B cell (primary cell): ENCODE measurements at regions not wholly inside any gene's neighbourhood (a gene's known extent, or its start where the extent isn't known, plus 50 kb on each side); places are given as distances from the start of the nearest gene placed in this dataset.

ENCODE experiments used
- ATAC-seq: fragments of 200-7000 bp; cut with Tn5 transposase; one replicate; pipeline ENCODE4 v1.10.0; 2021; ENCODE audit warnings: low read depth, mild to moderate bottlenecking, moderate number of reproducible peaks, moderate library complexity
- CTCF ChIA-PET: fragments of 350-600 bp; sonication (Branson Sonifier 250); formaldehyde crosslinking; loops from one replicate; lab custom pipeline; 2021; ENCODE audit warnings: antibody characterized with exemption, inconsistent platforms; lab: Charles Lee
- POLR2A ChIA-PET: fragments of 350-600 bp; sonication (Branson Sonifier 250); formaldehyde crosslinking; loops from one replicate; lab custom pipeline; 2021; ENCODE audit warnings: antibody characterized with exemption; lab: Charles Lee
- DNase-seq: peaks from one replicate; pipeline ENCODE4 v3.0.0; 2013
- H2AFZ ChIP-seq: 2 replicates; pipeline ENCODE4 v1.6.1; 2012; ENCODE audit warnings: mild to moderate bottlenecking, low read depth, low read length; ENCODE audit not compliant: insufficient read depth, poor library complexity, severe bottlenecking
- H3K27ac ChIP-seq, 2 donors: 1 replicate in 1 of 2; 2 replicates in 1 of 2; pipeline ENCODE4 v1.5.1; 2012 to 2013; ENCODE audit warnings: low read length in 2 of 2, mild to moderate bottlenecking in 2 of 2, moderate library complexity in 1 of 2
- H3K27me3 ChIP-seq, 4 experiments: fragments of 200-600 bp in 1 of 4; sonication (generic) in 1 of 4; replicated peaks in 1 of 4; 1 replicate in 2 of 4; 2 replicates in 2 of 4; pipeline versions ENCODE4 v1.6.1 to v1.7.0; 2013 to 2016; ENCODE audit warnings: low read length in 3 of 4, mild to moderate bottlenecking in 2 of 4, mixed read lengths in 1 of 4, moderate library complexity in 1 of 4; ENCODE audit not compliant: insufficient read depth in 4 of 4, control insufficient read depth in 3 of 4; ENCODE audit errors: control extremely low read depth in 1 of 4
- H3K36me3 ChIP-seq, 2 experiments: replicated peaks in 1 of 2; 1 replicate in 1 of 2; 2 replicates in 1 of 2; pipeline versions ENCODE4 v1.6.1 to v1.7.1; 2013; ENCODE audit warnings: low read length in 1 of 2; ENCODE audit not compliant: insufficient read depth in 2 of 2, control insufficient read depth in 1 of 2; ENCODE audit errors: control extremely low read depth in 1 of 2, extremely low read depth in 1 of 2
- H3K4me1 ChIP-seq, 2 donors: fragments of 200-600 bp in 1 of 2; sonication (generic) in 1 of 2; 1 replicate in 1 of 2; 2 replicates in 1 of 2; pipeline versions ENCODE4 v1.5.1 to v1.6.1; 2013 to 2017; ENCODE audit warnings: low read length in 2 of 2; ENCODE audit not compliant: control insufficient read depth in 2 of 2, insufficient read depth in 2 of 2
- H3K4me2 ChIP-seq: replicated peaks from 2 replicates; pipeline ENCODE3; 2012; ENCODE audit warnings: mild to moderate bottlenecking, low read depth, low read length; ENCODE audit not compliant: poor library complexity, severe bottlenecking
- H3K4me3 ChIP-seq, 5 experiments: fragments of 200-600 bp in 1 of 5; sonication (generic) in 1 of 5; 1 replicate in 3 of 5; 2 replicates in 2 of 5; pipeline versions ENCODE4 v1.5.1 to v1.7.0; 2011 to 2016; ENCODE audit warnings: low read length in 4 of 5, mild to moderate bottlenecking in 4 of 5, low read depth in 2 of 5, control low read depth in 1 of 5, moderate library complexity in 1 of 5; ENCODE audit not compliant: insufficient read depth in 1 of 5; ENCODE audit errors: control extremely low read depth in 1 of 5, extremely low read depth in 1 of 5
- H3K79me2 ChIP-seq: fragments of 200-600 bp; sonication (generic); one replicate; pipeline ENCODE4 v1.6.0; 2016; ENCODE audit warnings: low read length; ENCODE audit not compliant: control insufficient read depth, insufficient read depth
- H3K9ac ChIP-seq: fragments of 200-600 bp; sonication (generic); 2 replicates; pipeline ENCODE4 v1.6.1; 2017; ENCODE audit warnings: mild to moderate bottlenecking, low read length, moderate library complexity
- H3K9me3 ChIP-seq, 3 donors: one replicate each; pipeline versions ENCODE4 v1.6.1 to v1.7.1; 2013; ENCODE audit warnings: low read length in 2 of 3; ENCODE audit not compliant: control insufficient read depth in 2 of 3, insufficient read depth in 1 of 3; ENCODE audit errors: control extremely low read depth in 1 of 3
- H4K20me1 ChIP-seq: 2 replicates; pipeline ENCODE4 v1.6.0; 2012; ENCODE audit warnings: mild to moderate bottlenecking, low read length; ENCODE audit not compliant: insufficient read depth, control insufficient read depth, poor library complexity, severe bottlenecking
- H3K27ac Mint-ChIP-seq: one replicate; pipeline ENCODE4 v1.8.0; 2021; ENCODE audit warnings: mixed read lengths
- H3K27me3 Mint-ChIP-seq: one replicate; pipeline ENCODE4 v1.8.0; 2021; ENCODE audit warnings: mixed read lengths
- H3K4me1 Mint-ChIP-seq: one replicate; pipeline ENCODE4 v1.8.0; 2021; ENCODE audit warnings: mixed read lengths
- H3K4me3 Mint-ChIP-seq: one replicate; pipeline ENCODE4 v1.8.0; 2021; ENCODE audit warnings: mixed read lengths
- H3K9me3 Mint-ChIP-seq: one replicate; pipeline ENCODE4 v1.8.0; 2022; ENCODE audit warnings: mixed read lengths; ENCODE audit not compliant: insufficient read depth
- CTCF ChIP-seq: fragments of 200-600 bp; IDR thresholded peaks from one replicate; pipeline ENCODE4 v1.8.0; 2022; ENCODE audit warnings: antibody characterized with exemption, mild to moderate bottlenecking
- EZH2 ChIP-seq: IDR thresholded peaks from 2 replicates; pipeline ENCODE4 v1.6.1; 2012; ENCODE audit warnings: borderline replicate concordance, low read depth, mild to moderate bottlenecking, moderate library complexity, low read length; ENCODE audit not compliant: insufficient read depth, poor library complexity, severe bottlenecking
- WGBS: methylation state at CpG from one replicate; pipeline ENCODE4 v1.1.5; 2013; ENCODE audit warnings: missing lambda C conversion rate; ENCODE audit not compliant: insufficient coverage; 5-methylcytosine and 5-hydroxymethylcytosine counted together
- intact Hi-C: fragments of 100-400 bp; cut with micrococcal nuclease; formaldehyde crosslinking; loops from one replicate; pipeline ENCODE4 v1.10.0; 2022

- intact Hi-C loops: no loop called here
- Mint-ChIP-seq H3K27me3 (no peaks in the 10 kb centered on the region), H3K9me3 (peaks cover 6% of the 10 kb centered on the region), H3K4me1 (no peaks in the 10 kb centered on the region), H3K27ac (no peak overlapping the region), H3K4me3 (no peak overlapping the region)
- Histone ChIP-seq H2AFZ (no peak overlapping the region), H4K20me1 (no peaks in the 10 kb centered on the region), H3K4me3 (no peak overlapping the region), H3K4me2 (no peak overlapping the region), H3K9me3 (peaks cover 0 to 2% (median 0%) of the 10 kb centered on the region in 3 donors), H3K9ac (no peak overlapping the region), H3K4me1 (no peaks in the 10 kb centered on the region), H3K27ac (no peak overlapping the region), H3K79me2 (no peaks in the 10 kb centered on the region), H3K36me3 (no peaks in the 10 kb centered on the region), H3K27me3 (no peaks in the 10 kb centered on the region)
- DNase-seq (no peak), ATAC-seq (no peak)
- TF ChIP-seq EZH2: no peak
- TF ChIP-seq CTCF: no peak
- CTCF ChIA-PET: no interaction called here
- POLR2A ChIA-PET: no interaction called here
- WGBS: 100% methylated on average over 1 of the region's 2 CpGs
Measured at GRCh38 chr9:23551311-23551721, 274.7 kb downstream of the ELAVL2 start.

GRCh38 chr9:23551929-23552707, 273.9 kb downstream of the ELAVL2 start:
- DNase-seq (no peak), ATAC-seq (no peak)
- Histone ChIP-seq H4K20me1 (no peaks in the 10 kb centered on the region), H3K9ac (no peak overlapping the region), H3K27me3 (no peaks in the 10 kb centered on the region), H2AFZ (no peak overlapping the region), H3K4me1 (no peaks in the 10 kb centered on the region), H3K79me2 (no peaks in the 10 kb centered on the region), H3K36me3 (no peaks in the 10 kb centered on the region), H3K4me2 (no peak overlapping the region), H3K4me3 (no peak overlapping the region), H3K9me3 (peaks cover 0 to 2% (median 0%) of the 10 kb centered on the region in 3 donors), H3K27ac (no peak overlapping the region)
- ChIA-PET POLR2A (no interaction called here), CTCF (no interaction called here)
- H3K9me3 Mint-ChIP-seq: peaks cover 1% of the 10 kb centered on the region
- H3K27me3 Mint-ChIP-seq: no peaks in the 10 kb centered on the region
- H3K27ac Mint-ChIP-seq: no peak overlapping the region
- intact Hi-C loops: no loop called here
- no peak for TF ChIP-seq EZH2
- no peak for TF ChIP-seq CTCF
- no CpG with 5 or more reads among the region's 5 CpGs for WGBS
- no peaks in the 10 kb centered on the region for H3K4me1 Mint-ChIP-seq
- no peak overlapping the region for H3K4me3 Mint-ChIP-seq
